HG02759 (cell line): ENCODE measurements at regions not wholly inside any gene's neighbourhood (a gene's known extent, or its start where the extent isn't known, plus 50 kb on each side); places are given as distances from the start of the nearest gene placed in this dataset.
"Not testable (repeated sequence)": the region's sequence is repeated elsewhere in the genome, so short reads cannot be mapped to it uniquely, and the experiment has no call there.

Experiments used
- ATAC-seq: cut with Tn5 transposase; IDR thresholded peaks from one replicate; pipeline ENCODE4 v1.9.1; 2021; ENCODE audit warnings: mild to moderate bottlenecking, moderate library complexity; ENCODE audit not compliant: unreplicated experiment

GRCh38 chr2:36302911-36303310 lies 52.7 kb upstream of the CRIM1 start:
- no peak for ATAC-seq

- no peak for ATAC-seq
These were observed 53.7 kb upstream of the CRIM1 start for GRCh38 chr2:36301843-36302242.

GRCh38 chr2:36300697-36301096 lies 54.9 kb upstream of the CRIM1 start:
- peak; percentile 42 for ATAC-seq

- ATAC-seq: no peak
These were observed 58.8 kb upstream of the CRIM1 start for GRCh38 chr2:36296798-36297197.

- ATAC-seq: no peak
These were observed 61.3 kb upstream of the CRIM1 start for GRCh38 chr2:36294316-36294721.

GRCh38 chr2:36290306-36290856 lies 65.2 kb upstream of the CRIM1 start:
- no peak for ATAC-seq

GRCh38 chr2:36289731-36290130 lies 65.8 kb upstream of the CRIM1 start:
- no peak for ATAC-seq

- ATAC-seq: no peak
These were observed 68.0 kb upstream of the CRIM1 start for GRCh38 chr2:36287363-36288275.

- ATAC-seq: not testable (repeated sequence)
These were observed 76.1 kb upstream of the CRIM1 start for GRCh38 chr2:36279506-36279905.

- ATAC-seq: peak; percentile 31
These were observed 77.6 kb upstream of the CRIM1 start for GRCh38 chr2:36277881-36278523.

- peak; percentile 59 for ATAC-seq
These were observed 78.3 kb upstream of the CRIM1 start for GRCh38 chr2:36277146-36277808.

- ATAC-seq: no peak
These were observed 84.3 kb upstream of the CRIM1 start for GRCh38 chr2:36271266-36271665.

- ATAC-seq: no peak
These were observed 84.8 kb upstream of the CRIM1 start for GRCh38 chr2:36270758-36271157.

- no peak for ATAC-seq
These were observed 88.4 kb upstream of the CRIM1 start for GRCh38 chr2:36267194-36267593.

- ATAC-seq: no peak
These were observed 88.9 kb upstream of the CRIM1 start for GRCh38 chr2:36266536-36267121.

- no peak for ATAC-seq
These were observed 93.0 kb upstream of the CRIM1 start for GRCh38 chr2:36262581-36262980.

GRCh38 chr2:36255863-36256262 lies 99.7 kb upstream of the CRIM1 start:
- ATAC-seq: no peak

- no peak for ATAC-seq
These were observed 102.5 kb upstream of the CRIM1 start for GRCh38 chr2:36253086-36253485.

- ATAC-seq: peak; percentile 80
These were observed 109.1 kb upstream of the CRIM1 start for GRCh38 chr2:36246320-36246990.

GRCh38 chr2:36245651-36246050 lies 109.9 kb upstream of the CRIM1 start:
- ATAC-seq: no peak
